H7 (cell line): ENCODE measurements at regions not wholly inside any gene's neighbourhood (a gene's known extent, or its start where the extent isn't known, plus 50 kb on each side); places are given as distances from the start of the nearest gene placed in this dataset.

ENCODE experiments used
- DNase-seq: peaks from one replicate; pipeline ENCODE4 v3.0.0; 2012
- H3K27me3 ChIP-seq: 2 replicates; pipeline ENCODE4 v1.6.0; 2011; ENCODE audit warnings: mild to moderate bottlenecking, low read length; ENCODE audit not compliant: control insufficient read depth, insufficient read depth
- H3K36me3 ChIP-seq: replicated peaks from 2 replicates; pipeline ENCODE4 v1.5.1; 2011; ENCODE audit warnings: low read length; ENCODE audit not compliant: control insufficient read depth, insufficient read depth
- H3K4me3 ChIP-seq: 2 replicates; pipeline ENCODE4 v1.5.1; 2011; ENCODE audit warnings: low read depth, mild to moderate bottlenecking, control low read depth, low read length, moderate library complexity; ENCODE audit not compliant: insufficient read depth

- Histone ChIP-seq H3K27me3 (no peaks in the 10 kb centered on the region), H3K4me3 (no peak overlapping the region), H3K36me3 (no peaks in the 10 kb centered on the region)
- no peak for DNase-seq
Measured at GRCh38 chr16:88286301-88286923, 96.3 kb upstream of the ZNF469 start.

- no peaks in the 10 kb centered on the region for H3K27me3 ChIP-seq
- H3K36me3 ChIP-seq, result no peaks in the 10 kb centered on the region
- DNase-seq, result peak; percentile 86
Measured at GRCh38 chr16:88287219-88287618, 95.5 kb upstream of the ZNF469 start.

GRCh38 chr16:88288303-88288702 is 94.5 kb upstream of the ZNF469 start:
- Histone ChIP-seq H3K27me3 (no peaks in the 10 kb centered on the region), H3K4me3 (no peak overlapping the region), H3K36me3 (no peaks in the 10 kb centered on the region)
- no peak for DNase-seq

More at GRCh38 chr16:88287219-88287618, 95.5 kb upstream of the ZNF469 start:
- no peak overlapping the region for H3K4me3 ChIP-seq

- H3K36me3 ChIP-seq, result no peaks in the 10 kb centered on the region
- H3K4me3 ChIP-seq, result no peak overlapping the region
- no peaks in the 10 kb centered on the region for H3K27me3 ChIP-seq
- no peak for DNase-seq
Measured at GRCh38 chr16:88289001-88289400, 93.8 kb upstream of the ZNF469 start.

GRCh38 chr16:88289561-88289960 is 93.2 kb upstream of the ZNF469 start:
- no peak overlapping the region for H3K4me3 ChIP-seq

GRCh38 chr16:88289968-88290401 is 92.8 kb upstream of the ZNF469 start:
- Histone ChIP-seq H3K36me3 (no peaks in the 10 kb centered on the region), H3K4me3 (no peak overlapping the region), H3K27me3 (no peaks in the 10 kb centered on the region)
- DNase-seq, result no peak

More at GRCh38 chr16:88289561-88289960, 93.2 kb upstream of the ZNF469 start:
- Histone ChIP-seq H3K36me3 (no peaks in the 10 kb centered on the region), H3K27me3 (no peaks in the 10 kb centered on the region)
- no peak for DNase-seq

GRCh38 chr16:88290850-88291830 is 91.6 kb upstream of the ZNF469 start:
- no peaks in the 10 kb centered on the region for H3K36me3 ChIP-seq
- peak; percentile 29 for DNase-seq
- no peaks in the 10 kb centered on the region for H3K27me3 ChIP-seq
- no peak overlapping the region for H3K4me3 ChIP-seq

GRCh38 chr16:88292007-88292970 is 90.5 kb upstream of the ZNF469 start:
- DNase-seq, result no peak
- Histone ChIP-seq H3K36me3 (no peaks in the 10 kb centered on the region), H3K4me3 (no peak overlapping the region), H3K27me3 (no peaks in the 10 kb centered on the region)

GRCh38 chr16:88293097-88293496 is 89.7 kb upstream of the ZNF469 start:
- DNase-seq, result no peak
- Histone ChIP-seq H3K36me3 (no peaks in the 10 kb centered on the region), H3K27me3 (no peaks in the 10 kb centered on the region), H3K4me3 (no peak overlapping the region)

- no peaks in the 10 kb centered on the region for H3K27me3 ChIP-seq
- no peak for DNase-seq
- H3K4me3 ChIP-seq, result no peak overlapping the region
- H3K36me3 ChIP-seq, result no peaks in the 10 kb centered on the region
Measured at GRCh38 chr16:88295671-88296436, 86.9 kb upstream of the ZNF469 start.

- Histone ChIP-seq H3K27me3 (no peaks in the 10 kb centered on the region), H3K4me3 (no peak overlapping the region), H3K36me3 (no peaks in the 10 kb centered on the region)
- DNase-seq, result no peak
Measured at GRCh38 chr16:88296437-88297177, 86.2 kb upstream of the ZNF469 start.

- no peaks in the 10 kb centered on the region for H3K36me3 ChIP-seq
- H3K4me3 ChIP-seq, result no peak overlapping the region
- H3K27me3 ChIP-seq, result no peaks in the 10 kb centered on the region
- DNase-seq, result no peak
Measured at GRCh38 chr16:88297178-88297720, 85.5 kb upstream of the ZNF469 start.
